ENCODE measurements at regions not wholly inside any gene's neighbourhood (a gene's known extent, or its start where the extent isn't known, plus 50 kb on each side); places are given as distances from the start of the nearest gene placed in this dataset.
"Not testable (repeated sequence)": the region's sequence is repeated elsewhere in the genome, so short reads cannot be mapped to it uniquely, and the experiment has no call there.

DNA sequence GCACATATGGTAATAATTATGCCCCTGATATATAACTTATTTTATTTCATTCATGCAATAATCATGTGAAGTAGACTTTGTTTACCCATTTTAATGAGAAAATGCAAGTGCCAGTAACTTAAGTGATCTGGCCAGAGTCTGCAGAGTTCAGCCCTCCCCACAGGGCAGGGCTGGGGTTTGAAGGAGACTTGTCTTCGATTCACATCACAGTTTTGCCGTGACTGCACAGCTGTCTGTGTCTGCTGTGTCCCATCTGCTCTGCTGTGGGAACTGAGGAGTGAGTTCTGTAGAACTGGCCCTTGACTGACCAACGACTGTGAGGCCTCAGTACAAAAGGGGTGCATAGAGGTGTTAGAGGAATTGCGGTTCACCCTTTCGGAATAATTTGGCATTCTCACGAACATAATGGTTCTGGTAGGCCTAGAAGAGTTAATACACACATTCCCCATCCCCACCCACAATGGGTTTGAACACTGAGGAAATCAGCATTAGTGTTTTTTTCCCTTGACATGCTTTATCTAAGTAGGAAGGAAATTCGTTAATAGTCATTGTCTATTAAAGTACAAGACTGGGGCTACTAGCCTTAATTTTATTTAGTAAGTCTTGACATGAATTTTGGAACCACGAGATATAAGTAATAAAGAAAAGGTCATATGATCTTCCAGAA is 113.6 kb upstream of the MON1B start:
- FAIRE-seq (no peak), DNase-seq (ENCODE audit: insufficient read length) (no peak)
- TF ChIP-seq POLR2AphosphoS5 (IDR thresholded peaks at IDR 0.05; ENCODE audit: low read depth, low read length) (no peak), TAF1 (IDR thresholded peaks at IDR 0.05; ENCODE audit: borderline replicate concordance, low read depth, low read length) (no peak), POLR2A (IDR thresholded peaks at IDR 0.05; ENCODE audit: low read depth, low read length) (no peak)

DNA sequence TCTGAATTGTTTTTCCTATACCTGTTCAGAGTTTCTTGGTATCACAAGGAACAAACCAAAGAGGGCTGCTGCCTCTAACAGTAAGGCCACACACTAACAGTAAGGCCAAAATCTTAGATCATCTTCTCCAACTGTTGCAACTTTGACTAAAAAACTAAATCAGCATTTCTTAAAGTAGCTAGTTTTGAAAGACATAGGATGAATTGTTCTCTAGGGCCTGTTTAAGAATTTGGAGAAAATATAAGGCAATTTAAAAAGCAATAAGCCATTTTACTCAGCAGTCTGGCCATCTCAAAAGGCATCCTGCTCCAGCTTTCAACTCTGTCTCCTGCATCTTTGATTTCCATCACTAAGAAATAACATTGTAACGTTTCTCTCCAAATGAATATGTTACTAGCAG is 105.0 kb upstream of the MON1B start:
- TF ChIP-seq POLR2AphosphoS5 (IDR thresholded peaks at IDR 0.05; ENCODE audit: low read depth, low read length) (no peak), TAF1 (IDR thresholded peaks at IDR 0.05; ENCODE audit: borderline replicate concordance, low read depth, low read length) (no peak), POLR2A (IDR thresholded peaks at IDR 0.05; ENCODE audit: low read depth, low read length) (no peak)
- no peak for FAIRE-seq
- DNase-seq (ENCODE audit: insufficient read length) = no peak

DNA sequence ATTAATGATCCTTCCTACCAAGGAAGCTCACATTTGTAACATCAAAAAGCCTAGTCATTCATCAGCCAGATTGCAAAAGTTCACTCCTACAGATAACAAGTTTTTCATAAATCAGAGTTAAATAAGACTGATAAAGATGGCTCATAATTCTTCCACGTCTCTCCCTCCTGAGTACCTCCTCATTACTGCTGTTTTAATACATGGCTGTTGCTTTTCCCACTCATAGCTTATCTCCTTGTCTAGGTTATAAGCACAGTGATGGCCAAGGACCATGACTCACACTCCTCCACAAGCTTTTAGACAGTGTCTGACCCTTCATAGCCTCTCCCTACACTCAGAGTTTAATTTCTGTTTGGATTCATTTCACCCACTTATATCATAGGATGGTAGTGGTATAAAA is 100.9 kb upstream of the MON1B start:
- no peak for DNase-seq (ENCODE audit: insufficient read length)
- FAIRE-seq = no peak
- TF ChIP-seq POLR2A (IDR thresholded peaks at IDR 0.05; ENCODE audit: low read depth, low read length) (no peak), TAF1 (IDR thresholded peaks at IDR 0.05; ENCODE audit: borderline replicate concordance, low read depth, low read length) (no peak), POLR2AphosphoS5 (IDR thresholded peaks at IDR 0.05; ENCODE audit: low read depth, low read length) (no peak)

DNA sequence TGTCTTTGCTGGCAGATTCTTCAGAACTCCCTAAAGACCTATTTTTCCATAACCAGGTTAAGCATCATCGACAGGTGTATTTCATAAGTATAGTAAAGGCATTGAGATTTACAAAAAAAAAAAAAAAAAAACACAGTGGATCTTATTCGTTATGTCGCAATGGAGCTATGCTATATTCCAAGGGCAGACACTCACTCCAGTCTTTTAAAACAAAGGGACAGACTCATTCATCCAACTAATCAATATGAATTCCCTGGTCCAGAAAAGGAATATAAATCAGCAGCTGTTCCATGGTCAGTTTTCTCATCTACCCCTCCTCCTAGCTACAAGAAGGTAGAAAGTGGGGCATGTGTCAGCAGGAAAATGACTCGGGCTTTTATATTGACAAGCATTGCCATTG is 97.7 kb upstream of the MON1B start:
- no peak for TF ChIP-seq TAF1 (IDR thresholded peaks at IDR 0.05; ENCODE audit: borderline replicate concordance, low read depth, low read length)
- TF ChIP-seq POLR2A (IDR thresholded peaks at IDR 0.05; ENCODE audit: low read depth, low read length) = no peak
- no peak for TF ChIP-seq POLR2AphosphoS5 (IDR thresholded peaks at IDR 0.05; ENCODE audit: low read depth, low read length)
- FAIRE-seq (no peak), DNase-seq (ENCODE audit: insufficient read length) (no peak)

DNA sequence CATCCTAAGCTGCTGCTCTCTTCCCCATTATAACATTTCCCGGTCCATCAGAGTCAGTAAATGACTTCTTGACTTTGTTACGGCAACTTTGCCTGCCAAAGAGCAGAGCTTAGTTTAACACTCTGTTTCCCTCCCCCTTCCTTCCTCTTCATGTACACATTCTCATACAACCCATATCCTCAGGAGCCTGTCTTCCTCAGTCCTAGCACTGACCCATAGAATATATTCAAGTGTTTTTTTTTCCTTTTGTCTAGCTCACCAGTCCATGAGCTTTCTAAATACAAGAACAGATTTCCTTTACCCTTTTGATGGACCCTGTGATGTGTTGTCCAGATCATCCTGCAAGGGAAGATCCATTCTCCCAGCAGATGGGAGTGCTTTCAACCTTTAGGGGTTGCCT is 97.0 kb upstream of the MON1B start:
- TF ChIP-seq POLR2A (IDR thresholded peaks at IDR 0.05; ENCODE audit: low read depth, low read length) (no peak), POLR2AphosphoS5 (IDR thresholded peaks at IDR 0.05; ENCODE audit: low read depth, low read length) (no peak), TAF1 (IDR thresholded peaks at IDR 0.05; ENCODE audit: borderline replicate concordance, low read depth, low read length) (no peak)
- DNase-seq (ENCODE audit: insufficient read length) = no peak
- no peak for FAIRE-seq

DNA sequence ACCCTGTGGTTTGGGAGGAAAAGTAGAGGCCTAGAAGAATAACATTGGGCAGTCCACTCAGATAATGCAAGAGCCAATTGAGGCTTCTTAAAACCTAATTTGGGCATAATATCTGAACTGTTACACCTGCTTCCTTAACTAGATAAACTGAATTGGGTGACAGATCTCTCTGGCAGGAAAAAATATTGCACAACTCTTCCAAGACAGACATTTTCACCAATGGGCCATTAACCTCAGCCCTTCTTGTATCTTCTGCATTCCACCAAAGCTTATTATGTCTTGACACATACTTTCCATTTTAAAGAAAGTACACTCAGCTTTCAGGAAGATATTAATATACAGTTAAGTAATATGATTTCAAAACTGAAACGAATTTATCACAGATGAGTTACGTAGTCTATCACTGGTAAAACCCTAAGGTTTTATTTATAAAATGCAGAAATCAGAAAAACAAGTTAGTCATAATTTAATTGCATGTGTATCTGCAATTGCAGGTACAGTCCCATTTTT is 79.9 kb upstream of the MON1B start:
- TF ChIP-seq POLR2A (IDR thresholded peaks at IDR 0.05; ENCODE audit: low read depth, low read length) = no peak
- TF ChIP-seq POLR2AphosphoS5 (IDR thresholded peaks at IDR 0.05; ENCODE audit: low read depth, low read length) = no peak
- TF ChIP-seq TAF1 (IDR thresholded peaks at IDR 0.05; ENCODE audit: borderline replicate concordance, low read depth, low read length) = no peak
- FAIRE-seq (no peak), DNase-seq (ENCODE audit: insufficient read length) (no peak)

DNA sequence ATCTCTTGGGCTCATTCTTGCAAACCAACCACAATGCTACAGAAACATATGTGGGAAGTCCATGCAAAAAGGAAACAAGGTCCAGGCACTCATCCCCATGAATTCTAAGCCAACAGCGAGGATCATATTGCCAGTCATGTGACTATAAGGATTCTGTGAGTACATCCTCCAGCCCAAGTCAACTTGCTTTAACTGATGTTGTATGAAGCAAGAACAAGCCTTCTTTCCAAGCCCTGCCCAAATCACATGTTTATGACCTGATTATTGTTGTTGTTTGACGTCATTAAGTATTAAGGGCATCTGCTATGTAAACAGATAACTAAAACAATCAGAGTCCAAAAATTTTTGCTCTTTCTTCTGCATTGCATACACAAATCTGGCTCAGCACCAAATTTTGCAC is 78.2 kb upstream of the MON1B start:
- FAIRE-seq (no peak), DNase-seq (ENCODE audit: insufficient read length) (no peak)
- no peak for TF ChIP-seq POLR2AphosphoS5 (IDR thresholded peaks at IDR 0.05; ENCODE audit: low read depth, low read length)
- no peak for TF ChIP-seq POLR2A (IDR thresholded peaks at IDR 0.05; ENCODE audit: low read depth, low read length)
- TF ChIP-seq TAF1 (IDR thresholded peaks at IDR 0.05; ENCODE audit: borderline replicate concordance, low read depth, low read length) = no peak

DNA sequence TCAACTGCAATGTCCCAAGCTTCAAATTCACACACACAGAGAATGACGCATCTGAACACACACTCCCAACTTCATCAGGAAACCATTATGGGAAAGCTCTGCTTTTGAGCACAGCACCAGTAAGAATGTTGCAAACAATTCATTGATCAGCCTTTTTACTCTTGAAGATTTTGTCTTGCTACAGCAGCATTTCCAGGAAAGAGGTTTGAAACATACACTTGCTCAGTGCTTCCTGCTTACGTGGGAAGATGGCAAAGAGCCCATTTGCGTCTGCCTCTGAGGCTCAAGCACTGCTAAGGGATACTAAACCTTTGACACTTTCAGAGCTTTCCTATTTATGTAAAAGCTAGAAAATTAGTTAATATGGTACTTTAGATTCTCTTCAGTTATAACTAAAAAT is 77.2 kb upstream of the MON1B start:
- DNase-seq (ENCODE audit: insufficient read length) = no peak
- TF ChIP-seq POLR2A (IDR thresholded peaks at IDR 0.05; ENCODE audit: low read depth, low read length) = no peak
- no peak for FAIRE-seq

DNA sequence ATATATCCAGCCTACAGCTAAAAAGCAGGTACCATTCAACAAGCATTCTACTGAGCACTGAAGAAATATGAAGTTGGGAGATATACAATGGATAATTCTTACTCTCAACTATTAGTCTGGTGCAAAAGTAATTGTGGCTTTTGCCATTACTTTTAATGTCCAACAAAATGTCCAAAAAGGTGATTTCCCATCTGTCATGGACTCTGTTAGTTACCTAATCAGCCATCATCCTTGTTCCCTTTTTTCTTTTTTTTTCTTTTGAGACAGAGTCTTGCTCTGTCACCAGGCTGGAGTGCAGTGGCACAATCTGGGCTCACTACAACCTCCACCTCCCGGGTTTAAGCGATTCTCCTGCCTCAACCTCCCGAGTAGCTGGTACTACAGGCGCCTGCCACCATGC is 76.6 kb upstream of the MON1B start:
- FAIRE-seq; DNase-seq (ENCODE audit: insufficient read length): not testable (repeated sequence)

DNA sequence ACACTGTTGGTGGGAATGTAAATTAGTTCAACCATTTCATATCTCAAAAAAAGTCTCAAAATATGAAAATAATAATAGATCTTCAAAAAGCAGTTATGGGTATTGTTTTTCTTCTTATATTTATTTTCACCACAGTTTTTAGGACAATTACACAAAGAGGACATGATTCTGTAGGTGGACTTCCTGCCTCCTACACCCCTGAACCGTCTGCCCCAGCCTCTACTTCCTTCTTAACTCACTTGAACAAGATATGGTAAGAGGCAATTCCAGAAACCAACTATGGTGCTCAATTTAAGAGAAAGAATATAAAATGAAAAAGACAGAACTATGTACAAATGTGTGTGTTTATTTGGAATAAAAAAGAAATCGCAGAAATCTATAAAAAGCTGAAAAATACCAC is 74.1 kb upstream of the MON1B start:
- FAIRE-seq = no peak
- TF ChIP-seq POLR2A (IDR thresholded peaks at IDR 0.05; ENCODE audit: low read depth, low read length) (no peak), TAF1 (IDR thresholded peaks at IDR 0.05; ENCODE audit: borderline replicate concordance, low read depth, low read length) (no peak), POLR2AphosphoS5 (IDR thresholded peaks at IDR 0.05; ENCODE audit: low read depth, low read length) (no peak)

DNA sequence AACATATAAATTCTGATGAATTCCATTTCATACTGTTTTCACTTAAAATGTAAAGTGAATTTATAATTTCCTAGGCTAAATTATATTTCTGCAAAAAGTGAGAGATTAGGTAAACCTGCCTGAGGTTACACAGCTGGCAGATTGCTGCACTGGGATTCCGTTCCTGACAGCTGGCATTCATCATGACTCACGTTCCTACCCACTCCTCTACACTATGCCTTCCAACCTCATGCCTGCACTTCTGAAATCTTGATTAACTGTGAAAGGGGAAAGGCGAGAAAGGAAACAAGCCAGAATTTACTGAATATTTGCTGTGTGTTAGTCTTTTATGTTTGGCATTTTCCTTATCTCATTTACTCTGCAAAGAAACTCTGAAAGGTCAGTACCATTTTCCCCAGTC is 73.3 kb upstream of the MON1B start:
- no peak for DNase-seq (ENCODE audit: insufficient read length)
- no peak for FAIRE-seq
- TF ChIP-seq POLR2AphosphoS5 (IDR thresholded peaks at IDR 0.05; ENCODE audit: low read depth, low read length) (no peak), POLR2A (IDR thresholded peaks at IDR 0.05; ENCODE audit: low read depth, low read length) (no peak), TAF1 (IDR thresholded peaks at IDR 0.05; ENCODE audit: borderline replicate concordance, low read depth, low read length) (no peak)

More for the DNA sequence above, 74.1 kb upstream of the MON1B start:
- DNase-seq (ENCODE audit: insufficient read length) = no peak

DNA sequence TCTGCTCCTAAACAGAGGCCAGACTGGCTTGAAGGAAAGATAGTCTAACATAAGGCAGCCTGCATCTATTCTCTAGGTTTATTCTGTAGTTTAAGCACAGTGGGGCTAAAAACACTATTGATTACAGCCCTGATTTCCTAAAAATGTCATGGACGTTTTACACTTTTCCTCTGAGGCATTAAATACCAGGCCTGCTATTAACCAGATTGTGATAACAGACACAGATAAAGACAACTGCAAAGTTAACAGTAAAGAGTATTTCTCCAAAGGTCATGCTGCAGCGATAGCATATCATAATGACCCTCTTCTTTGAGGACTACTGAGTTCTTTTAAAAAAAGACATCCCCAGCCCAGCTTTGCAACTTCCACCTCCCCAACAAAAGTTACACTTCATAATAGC is 59.6 kb upstream of the MON1B start:
- no peak for DNase-seq (ENCODE audit: insufficient read length)
- no peak for FAIRE-seq
- TF ChIP-seq TAF1 (IDR thresholded peaks at IDR 0.05; ENCODE audit: borderline replicate concordance, low read depth, low read length) (no peak), POLR2A (IDR thresholded peaks at IDR 0.05; ENCODE audit: low read depth, low read length) (no peak), POLR2AphosphoS5 (IDR thresholded peaks at IDR 0.05; ENCODE audit: low read depth, low read length) (no peak)
